Nucleus accumbens (tissue), 56 donors: ENCODE measurements at regions not wholly inside any gene's neighbourhood (a gene's known extent, or its start where the extent isn't known, plus 50 kb on each side); places are given as distances from the start of the nearest gene placed in this dataset.

Experiments
- DNase-seq, 56 donors: peaks; one replicate each; lab custom pipeline; 2025; lab: John Stamatoyannopoulos, UW

DNA sequence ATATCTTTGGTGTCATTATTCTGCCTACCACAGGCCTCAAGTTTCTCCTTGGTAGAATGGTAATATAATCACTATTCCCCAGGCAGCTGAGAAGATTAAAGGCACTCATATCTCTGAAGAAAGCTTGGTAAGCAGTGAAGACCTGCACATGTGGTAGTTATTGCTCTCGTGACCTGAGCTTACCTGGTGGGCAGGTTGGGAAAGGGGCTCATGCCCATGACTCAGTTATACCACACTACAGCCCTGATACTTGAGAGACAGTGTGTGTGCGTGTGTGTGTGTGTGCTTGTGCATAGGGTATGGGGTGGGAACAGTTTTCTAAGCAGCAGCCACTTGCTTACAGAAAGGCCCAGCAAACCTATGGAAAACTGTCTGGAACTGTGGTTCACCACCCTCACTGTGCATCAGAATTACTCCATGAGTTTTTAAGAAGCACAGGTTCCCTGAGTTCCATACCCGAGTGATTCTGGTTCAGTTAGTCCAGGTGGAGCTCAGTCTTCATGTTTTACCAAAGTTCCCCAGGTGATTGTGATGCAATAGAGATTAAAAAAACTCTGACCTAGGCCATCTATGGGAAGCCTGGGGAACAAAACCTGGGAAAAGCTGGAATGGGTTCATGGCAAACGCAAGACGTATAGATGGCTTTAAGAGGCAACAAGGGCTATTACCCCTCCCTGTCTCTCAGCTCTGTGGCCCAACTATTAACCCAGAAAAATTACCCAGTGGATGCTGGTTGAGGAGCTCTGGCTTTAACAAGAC lies 79.0 kb upstream of the ZBED5 start:
- DNase-seq: no peak

GRCh38 chr11:10935015-10935559 lies 77.2 kb upstream of the ZBED5 start:
- no peak for DNase-seq

- DNase-seq: no peak
These were observed 76.5 kb upstream of the ZBED5 start for GRCh38 chr11:10934293-10934860.

DNA sequence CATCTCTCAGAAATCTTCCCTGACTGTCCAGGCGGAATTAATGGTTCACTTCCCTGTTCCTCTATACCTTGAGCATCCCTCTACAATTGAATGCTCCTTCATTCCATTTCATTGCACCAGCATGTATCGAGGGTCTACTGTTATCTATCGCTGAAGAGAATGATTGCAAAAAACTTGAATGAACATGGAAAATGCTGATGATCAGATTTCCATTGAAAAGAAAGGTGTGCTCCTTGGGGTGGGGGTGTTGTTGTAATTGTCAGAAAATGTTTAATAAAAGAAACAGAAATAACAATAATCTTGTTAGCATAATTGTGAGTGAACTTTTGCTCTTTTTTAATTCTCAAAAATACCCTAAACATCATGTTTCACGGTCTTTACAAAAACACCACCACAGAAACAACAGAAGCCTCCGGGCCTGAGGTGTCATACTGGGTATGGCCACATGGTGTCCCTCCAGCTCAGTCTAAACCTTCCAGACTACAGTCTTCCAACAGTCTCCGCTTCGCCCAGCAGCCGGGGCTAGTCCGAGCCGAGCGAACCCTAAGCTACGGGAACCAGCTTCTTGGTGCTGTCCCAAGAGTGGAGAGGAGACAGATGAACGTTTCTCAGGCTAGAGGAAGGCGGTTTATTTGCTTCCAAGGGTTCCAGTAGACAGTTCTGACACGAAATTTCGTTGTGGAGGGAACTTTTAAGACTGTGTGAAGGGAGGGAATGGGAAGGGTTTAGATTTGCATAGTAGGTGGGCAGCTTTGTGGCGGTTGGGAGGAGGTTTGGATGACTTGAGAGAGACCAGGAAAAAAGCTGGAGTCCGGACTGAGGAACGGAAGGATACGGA lies 75.8 kb upstream of the ZBED5 start:
- DNase-seq: peak in 53 of 56 donors; percentile 39 to 92 (median 77)

GRCh38 chr11:10932976-10933375 lies 75.1 kb upstream of the ZBED5 start:
- DNase-seq: no peak

DNA sequence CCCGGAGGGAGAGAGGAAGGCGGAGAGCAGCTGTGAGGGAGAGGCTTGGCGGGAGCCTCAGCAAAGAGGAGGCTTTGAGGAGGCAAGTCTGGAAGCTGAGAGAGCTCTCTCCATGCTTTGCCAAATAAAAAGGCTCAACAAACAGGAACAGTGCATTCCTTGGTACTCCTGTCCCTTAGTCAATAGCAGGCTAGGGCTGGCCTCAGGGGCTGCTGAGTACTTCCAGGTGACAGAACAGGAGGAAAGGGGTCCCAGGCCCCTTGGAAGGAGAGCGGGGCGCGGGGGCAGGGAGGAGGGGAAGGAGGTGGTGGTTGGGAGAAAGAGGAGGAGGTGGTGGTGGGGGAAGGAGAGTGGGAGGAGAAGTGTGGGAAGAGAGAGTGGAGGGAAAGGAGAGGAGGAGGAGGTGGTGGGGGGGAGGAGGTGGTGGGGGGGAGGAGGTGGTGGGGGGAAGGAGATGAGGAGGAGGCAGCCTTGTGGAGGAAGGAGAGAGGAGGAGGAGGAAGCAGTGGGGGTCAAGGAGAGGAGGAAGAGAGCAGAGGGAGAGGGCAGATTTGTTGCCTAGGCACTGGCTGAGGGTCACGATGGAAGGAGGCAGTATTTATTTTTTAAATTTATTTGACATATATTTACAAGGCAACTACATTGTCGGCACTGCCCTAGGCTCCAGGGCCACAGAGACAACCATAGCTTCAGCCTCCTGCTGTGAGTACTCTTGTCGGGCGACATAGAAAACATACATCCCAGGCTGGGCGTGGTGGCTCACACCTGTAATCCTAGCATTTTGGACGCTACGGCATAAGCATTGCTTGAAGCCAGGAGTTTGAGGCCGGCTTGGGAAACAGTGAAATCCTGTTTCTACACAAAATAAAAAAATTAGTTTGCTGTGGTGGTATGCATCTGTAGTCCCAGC lies 74.2 kb upstream of the ZBED5 start:
- peak in 10 of 56 donors; percentile 14 to 49 (median 30) for DNase-seq

DNA sequence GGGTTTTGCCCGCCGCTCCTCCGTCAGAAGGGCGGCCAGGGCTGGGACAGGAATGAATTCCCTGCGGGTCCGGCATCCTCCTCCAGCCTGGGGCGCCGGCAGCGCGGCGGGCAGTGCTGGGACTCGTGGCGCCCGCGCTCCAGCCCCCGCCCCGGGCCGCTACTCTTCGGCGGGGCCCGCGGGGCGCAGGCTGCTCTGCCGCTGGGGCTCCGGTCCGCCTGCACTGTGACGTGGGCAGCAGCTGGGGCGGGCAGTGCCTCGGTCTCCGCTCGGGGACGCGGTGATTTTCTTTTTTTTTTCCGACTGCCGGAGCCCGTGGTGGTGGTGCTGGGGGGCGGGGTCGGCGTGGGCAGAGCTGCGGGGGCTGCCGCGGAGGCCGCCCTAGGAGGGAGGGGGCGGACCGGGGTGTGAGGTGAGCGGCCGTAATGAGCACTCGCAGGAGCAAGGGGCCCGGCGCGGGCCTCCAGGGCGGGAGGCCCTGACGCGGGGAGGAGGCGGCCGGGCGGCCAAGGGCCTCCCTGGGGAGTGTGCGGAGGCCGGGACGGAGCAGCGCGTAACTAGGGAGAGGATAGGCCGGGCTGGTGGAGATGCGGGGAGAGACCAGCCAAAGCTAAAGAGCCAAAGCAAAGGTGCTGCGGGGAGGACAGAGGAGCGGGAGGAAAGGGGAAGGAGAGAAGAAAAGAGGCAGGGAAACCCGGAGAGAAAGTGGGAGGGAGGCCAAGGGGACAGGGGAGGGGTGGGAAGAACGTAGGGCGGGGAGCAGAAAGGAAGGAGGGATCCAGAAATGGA lies 73.3 kb upstream of the ZBED5 start:
- DNase-seq: peak in 43 of 56 donors; percentile 7 to 73 (median 40)

GRCh38 chr11:10930224-10930971 lies 72.5 kb upstream of the ZBED5 start:
- DNase-seq: peak in 6 of 56 donors; percentile 25 to 54 (median 38)

DNA sequence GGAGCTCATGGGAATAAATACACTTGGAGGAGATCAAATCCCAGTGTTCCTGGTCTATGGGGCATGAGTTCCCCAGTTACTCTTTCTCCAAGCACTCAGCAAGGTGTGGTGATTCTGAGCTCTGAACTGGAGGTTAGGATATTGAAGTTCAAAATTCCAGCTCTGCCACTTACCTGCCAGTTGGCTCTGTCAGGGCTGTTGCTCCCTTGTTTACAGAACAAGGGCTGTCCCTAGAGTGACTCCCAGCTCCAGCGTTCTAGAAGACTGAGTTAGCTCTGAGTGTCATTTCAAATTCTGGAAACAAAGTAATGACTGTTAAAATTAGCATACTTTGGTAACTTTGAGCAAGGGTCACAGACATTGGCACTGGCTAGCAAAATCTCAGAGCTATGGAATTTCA lies 69.7 kb upstream of the ZBED5 start:
- DNase-seq: no peak

DNA sequence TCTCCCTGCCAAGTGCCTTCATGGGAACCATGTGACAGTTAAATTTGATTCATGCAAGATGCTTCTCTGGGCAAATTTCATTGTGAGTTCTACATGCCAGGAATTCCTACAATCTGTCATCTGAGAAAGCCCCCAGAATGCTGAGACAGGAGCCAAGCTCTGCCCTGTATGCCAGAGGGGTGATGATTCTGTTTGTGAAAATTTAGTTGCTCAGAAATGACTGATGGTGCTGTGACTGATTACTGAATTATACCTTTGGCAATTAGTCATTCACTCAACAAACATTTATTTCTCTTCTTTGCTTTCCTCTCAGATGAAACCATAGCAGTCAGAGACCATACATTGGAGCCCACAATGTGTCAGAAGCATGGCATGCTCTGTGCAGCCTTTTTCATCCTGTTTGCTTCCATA lies 69.0 kb upstream of the ZBED5 start:
- no peak for DNase-seq

DNA sequence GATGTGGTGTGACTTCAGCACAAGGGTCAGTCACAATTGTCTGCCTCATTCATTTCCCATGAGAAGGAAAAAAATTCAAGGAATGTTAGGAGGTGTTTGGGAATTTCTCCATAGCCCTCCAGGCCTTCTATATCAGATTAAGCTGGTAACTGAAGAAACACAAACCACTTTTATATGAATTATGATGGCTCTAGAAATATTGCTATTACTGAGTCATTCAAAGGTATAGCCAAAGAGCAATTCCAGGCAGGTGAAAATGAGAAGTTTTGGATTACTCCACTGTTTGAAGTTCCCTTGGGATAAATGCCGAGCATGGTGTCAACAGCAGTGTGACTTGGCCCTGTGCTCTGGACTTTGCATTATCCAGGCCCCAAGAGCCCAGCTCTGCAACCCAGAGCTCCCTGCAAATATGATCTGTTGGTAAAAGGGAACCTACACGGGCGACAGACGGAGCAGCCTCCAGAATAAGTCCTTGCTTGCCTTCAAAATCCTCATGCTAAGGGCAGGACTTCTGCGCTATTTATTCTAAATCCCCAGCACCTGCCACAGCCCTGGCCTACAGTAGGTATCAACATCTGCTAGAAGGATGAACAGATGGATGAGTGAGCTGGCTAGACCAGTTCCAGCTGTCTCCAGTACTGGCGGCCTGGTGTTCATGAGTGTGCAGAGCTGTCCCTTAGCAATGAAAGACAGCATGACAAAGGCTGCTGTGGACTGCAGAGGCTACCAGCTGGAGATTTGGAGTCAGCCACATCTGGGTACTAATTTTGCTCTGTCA lies 67.5 kb upstream of the ZBED5 start:
- no peak for DNase-seq

DNA sequence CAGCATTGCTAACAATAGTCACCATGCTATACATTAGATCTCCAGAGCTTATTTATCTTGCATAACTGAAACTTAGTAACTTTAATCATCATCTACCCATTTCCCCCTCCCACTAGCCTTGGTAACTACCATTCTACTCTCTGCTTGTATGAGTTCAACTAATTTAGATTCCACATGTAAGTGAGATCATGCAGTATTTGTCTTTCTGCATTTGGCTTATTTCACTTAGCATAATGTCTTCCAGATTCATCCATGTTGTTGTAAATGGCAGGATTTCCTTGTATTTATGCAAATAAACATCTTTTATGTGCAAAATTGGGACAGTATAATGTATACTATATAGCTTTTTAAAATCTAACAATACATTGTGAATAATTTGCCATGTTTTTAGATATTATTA lies 66.0 kb upstream of the ZBED5 start:
- DNase-seq: no peak

DNA sequence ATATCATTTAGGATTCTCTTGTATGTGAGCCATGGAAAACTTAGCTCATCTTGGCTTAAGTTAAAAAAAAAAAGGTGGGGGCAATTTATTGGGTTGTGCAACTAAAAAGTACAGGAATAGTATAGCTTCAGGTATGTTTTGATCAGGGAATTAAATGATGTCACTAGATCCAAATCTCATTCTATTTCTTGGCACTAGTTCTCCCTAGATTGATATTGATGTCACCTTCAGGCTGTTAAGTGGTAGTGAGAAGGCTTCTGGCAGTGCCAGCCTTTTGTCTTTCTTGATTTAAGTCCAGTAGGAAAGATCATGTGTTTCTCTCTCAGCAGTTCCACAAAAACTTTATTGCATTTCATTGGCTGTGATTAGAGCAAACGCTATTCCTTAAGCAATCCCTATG lies 65.0 kb upstream of the ZBED5 start:
- no peak for DNase-seq

GRCh38 chr11:10920875-10921274 lies 63.0 kb upstream of the ZBED5 start:
- no peak for DNase-seq

- DNase-seq: no peak
These were observed 62.4 kb upstream of the ZBED5 start for GRCh38 chr11:10920205-10920604.

- DNase-seq: no peak
These were observed 60.8 kb upstream of the ZBED5 start for GRCh38 chr11:10918698-10919097.

GRCh38 chr11:10918275-10918674 lies 60.4 kb upstream of the ZBED5 start:
- DNase-seq: no peak

DNA sequence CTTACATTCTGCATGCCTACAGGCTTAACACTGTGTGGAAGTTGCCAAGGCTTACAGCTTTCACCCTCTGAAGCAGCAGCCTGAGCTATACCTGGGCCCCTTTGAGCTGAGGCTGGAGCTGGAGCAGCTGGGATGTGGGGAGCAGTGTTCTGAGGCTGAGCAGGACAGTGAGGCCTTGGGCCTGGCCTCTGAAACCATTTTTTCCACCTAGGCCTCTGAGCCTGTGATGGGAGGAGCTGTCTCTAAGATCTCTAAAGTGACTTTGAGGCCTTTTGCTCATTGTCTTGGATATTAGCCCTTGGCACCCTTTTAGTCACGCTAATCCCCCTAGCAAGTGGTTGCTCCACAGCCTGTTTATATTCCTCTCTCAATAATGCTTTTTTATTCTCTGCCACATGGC lies 59.9 kb upstream of the ZBED5 start:
- DNase-seq: no peak
